Coronary artery (tissue), 2 donors: ENCODE measurements at regions not wholly inside any gene's neighbourhood (a gene's known extent, or its start where the extent isn't known, plus 50 kb on each side); places are given as distances from the start of the nearest gene placed in this dataset.

Experiments
- DNase-seq: peaks from one replicate; pipeline ENCODE4 v3.0.0-alpha.2; 2017; ENCODE audit warnings: low spot score
- H3K27ac ChIP-seq, 2 donors: fragments of 200-600 bp; sonication (generic); one replicate each; pipeline ENCODE4 v1.5.1; 2016 to 2019
- H3K4me3 ChIP-seq: fragments of 200-600 bp; sonication (generic); 2 replicates; pipeline ENCODE4 v1.5.1; 2016; ENCODE audit warnings: mild to moderate bottlenecking, moderate library complexity
- CTCF ChIP-seq: fragments of 200-600 bp; sonication (generic); IDR thresholded peaks from one replicate; pipeline ENCODE4 v1.5.1; 2019; ENCODE audit warnings: antibody characterized with exemption

GRCh38 chr11:91265946-91266345, 958.7 kb upstream of the FAT3 start:
- Histone ChIP-seq H3K27ac (no peak overlapping the region), H3K4me3 (no peak overlapping the region)
- TF ChIP-seq CTCF = no peak
- DNase-seq = no peak

GRCh38 chr11:91264481-91264880, 960.1 kb upstream of the FAT3 start:
- no peak for DNase-seq
- Histone ChIP-seq H3K4me3 (no peak overlapping the region), H3K27ac (no peak overlapping the region)
- no peak for TF ChIP-seq CTCF

GRCh38 chr11:91263496-91264365, 960.9 kb upstream of the FAT3 start:
- Histone ChIP-seq H3K27ac (no peak overlapping the region), H3K4me3 (no peak overlapping the region)
- no peak for TF ChIP-seq CTCF
- DNase-seq = no peak

GRCh38 chr11:91261513-91261912, 963.1 kb upstream of the FAT3 start:
- H3K27ac ChIP-seq = no peak overlapping the region
- no peak for TF ChIP-seq CTCF

GRCh38 chr11:91258876-91259275, 965.7 kb upstream of the FAT3 start:
- no peak overlapping the region for H3K4me3 ChIP-seq
- H3K27ac ChIP-seq = no peak overlapping the region
- TF ChIP-seq CTCF = no peak
- DNase-seq = no peak

More at GRCh38 chr11:91261513-91261912, 963.1 kb upstream of the FAT3 start:
- DNase-seq = no peak
- H3K4me3 ChIP-seq = no peak overlapping the region

- DNase-seq = no peak
- no peak overlapping the region for H3K4me3 ChIP-seq
- H3K27ac ChIP-seq = no peak overlapping the region
- no peak for TF ChIP-seq CTCF
Measured at GRCh38 chr11:91257667-91258066, 967.0 kb upstream of the FAT3 start.

- TF ChIP-seq CTCF = peak; percentile 25
- no peak overlapping the region for H3K27ac ChIP-seq
- DNase-seq = no peak
- no peak overlapping the region for H3K4me3 ChIP-seq
Measured at GRCh38 chr11:91248199-91248807, 976.3 kb upstream of the FAT3 start.
